GM12864 (cell line): ENCODE measurements at regions not wholly inside any gene's neighbourhood (a gene's known extent, or its start where the extent isn't known, plus 50 kb on each side); places are given as distances from the start of the nearest gene placed in this dataset.
"Not testable (repeated sequence)": the region's sequence is repeated elsewhere in the genome, so short reads cannot be mapped to it uniquely, and the experiment has no call there.

Experiments
- DNase-seq: peaks from one replicate; pipeline ENCODE4 v3.0.0-alpha.2; 2011; ENCODE audit warnings: low read depth
- H3K4me3 ChIP-seq: 2 replicates; pipeline ENCODE4 v1.5.1; 2011; ENCODE audit warnings: mild to moderate bottlenecking, low read depth, low read length, control low read depth
- TF ChIP-seq, protein P1 (sequence below): IDR thresholded peaks from 2 replicates; pipeline ENCODE4 v1.5.1; 2011; ENCODE audit warnings: low read depth, mild to moderate bottlenecking, moderate library complexity, low read length, control low read depth, inconsistent platforms; ENCODE audit errors: missing control alignments

DNA sequence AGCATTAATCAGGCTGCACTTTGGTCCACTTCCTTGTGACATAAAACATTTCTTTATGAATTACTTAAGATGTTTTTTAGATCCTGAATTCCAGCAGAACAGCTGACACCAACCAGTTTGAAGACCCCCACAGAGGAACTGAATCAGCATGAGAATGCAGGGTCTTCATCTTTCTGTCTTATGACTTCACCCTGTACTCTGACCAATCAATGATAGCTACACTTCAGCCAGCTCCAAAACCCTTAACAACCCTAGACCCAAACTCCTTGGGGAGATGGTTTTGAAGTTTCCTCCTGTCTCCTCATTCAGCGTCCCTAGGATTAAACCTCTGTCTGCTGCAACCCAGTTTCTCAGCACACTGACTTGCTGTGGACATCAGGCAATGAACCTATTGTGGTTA, 175.0 kb downstream of the CTH start:
- no peak for DNase-seq
- TF ChIP-seq, protein P1, sequence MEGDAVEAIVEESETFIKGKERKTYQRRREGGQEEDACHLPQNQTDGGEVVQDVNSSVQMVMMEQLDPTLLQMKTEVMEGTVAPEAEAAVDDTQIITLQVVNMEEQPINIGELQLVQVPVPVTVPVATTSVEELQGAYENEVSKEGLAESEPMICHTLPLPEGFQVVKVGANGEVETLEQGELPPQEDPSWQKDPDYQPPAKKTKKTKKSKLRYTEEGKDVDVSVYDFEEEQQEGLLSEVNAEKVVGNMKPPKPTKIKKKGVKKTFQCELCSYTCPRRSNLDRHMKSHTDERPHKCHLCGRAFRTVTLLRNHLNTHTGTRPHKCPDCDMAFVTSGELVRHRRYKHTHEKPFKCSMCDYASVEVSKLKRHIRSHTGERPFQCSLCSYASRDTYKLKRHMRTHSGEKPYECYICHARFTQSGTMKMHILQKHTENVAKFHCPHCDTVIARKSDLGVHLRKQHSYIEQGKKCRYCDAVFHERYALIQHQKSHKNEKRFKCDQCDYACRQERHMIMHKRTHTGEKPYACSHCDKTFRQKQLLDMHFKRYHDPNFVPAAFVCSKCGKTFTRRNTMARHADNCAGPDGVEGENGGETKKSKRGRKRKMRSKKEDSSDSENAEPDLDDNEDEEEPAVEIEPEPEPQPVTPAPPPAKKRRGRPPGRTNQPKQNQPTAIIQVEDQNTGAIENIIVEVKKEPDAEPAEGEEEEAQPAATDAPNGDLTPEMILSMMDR: no peak
- no peak overlapping the region for H3K4me3 ChIP-seq

DNA sequence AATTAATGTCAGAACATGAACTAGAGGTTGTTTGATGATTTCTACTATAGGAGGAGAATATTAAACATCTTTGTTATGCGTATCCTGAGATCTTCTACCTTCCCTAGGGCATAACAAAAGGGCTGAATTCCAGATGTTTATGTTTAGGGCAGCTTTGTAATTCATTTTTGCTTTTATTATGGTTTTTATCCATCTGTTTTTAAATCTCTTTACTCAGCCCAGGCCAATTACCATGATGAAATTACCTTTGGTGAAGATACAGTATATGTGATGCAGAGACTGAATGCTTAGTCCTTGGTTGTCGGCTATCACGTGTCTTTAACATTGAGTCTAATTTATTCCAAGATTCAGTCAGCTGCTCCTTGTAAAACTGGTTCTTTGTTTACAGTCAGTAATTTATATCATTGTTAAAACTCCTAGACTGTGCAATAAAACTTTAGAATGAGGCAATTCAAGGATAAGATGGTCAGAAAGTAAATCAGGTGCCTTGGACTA, 176.9 kb downstream of the CTH start:
- TF ChIP-seq, protein P1: no peak
- no peak for DNase-seq
- no peak overlapping the region for H3K4me3 ChIP-seq

DNA sequence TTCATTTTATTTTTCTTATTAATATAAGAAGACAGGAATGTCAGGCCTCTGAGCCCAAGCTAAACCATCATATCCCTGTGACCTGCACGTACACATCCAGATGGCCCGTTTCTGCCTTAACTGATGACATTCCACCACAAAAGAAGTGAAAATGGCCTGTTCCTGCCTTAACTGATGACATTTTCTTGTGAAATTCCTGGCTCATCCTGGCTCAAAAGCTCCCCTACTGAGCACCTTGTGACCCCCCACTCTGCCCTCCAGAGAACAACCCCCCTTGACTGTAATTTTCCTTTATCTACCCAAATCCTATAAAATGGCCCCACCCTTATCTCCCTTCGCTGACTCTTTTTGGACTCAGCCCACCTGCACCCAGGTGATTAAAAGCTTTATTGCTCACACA, 182.5 kb downstream of the CTH start:
- not testable (repeated sequence) for DNase-seq, H3K4me3 ChIP-seq

DNA sequence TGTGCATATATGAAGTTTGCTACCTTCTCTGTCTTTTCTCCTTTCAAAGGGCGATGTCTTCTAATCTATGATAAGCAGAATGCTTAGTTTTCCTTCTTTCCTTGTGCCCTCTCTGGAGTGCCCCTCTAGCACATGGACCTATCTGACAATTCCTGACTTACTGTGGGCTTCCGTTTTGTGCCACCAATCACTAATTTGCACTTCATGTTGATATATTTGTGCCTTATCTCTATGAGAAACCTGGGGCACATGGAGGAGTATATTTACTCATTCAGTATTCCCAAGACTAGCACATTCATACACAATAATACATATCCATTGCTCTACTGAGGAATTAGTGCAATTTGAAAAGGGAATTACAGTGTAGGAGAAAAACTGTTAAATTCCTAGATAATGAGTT, 197.7 kb downstream of the CTH start:
- no peak overlapping the region for H3K4me3 ChIP-seq
- TF ChIP-seq, protein P1: no peak
- DNase-seq: no peak

DNA sequence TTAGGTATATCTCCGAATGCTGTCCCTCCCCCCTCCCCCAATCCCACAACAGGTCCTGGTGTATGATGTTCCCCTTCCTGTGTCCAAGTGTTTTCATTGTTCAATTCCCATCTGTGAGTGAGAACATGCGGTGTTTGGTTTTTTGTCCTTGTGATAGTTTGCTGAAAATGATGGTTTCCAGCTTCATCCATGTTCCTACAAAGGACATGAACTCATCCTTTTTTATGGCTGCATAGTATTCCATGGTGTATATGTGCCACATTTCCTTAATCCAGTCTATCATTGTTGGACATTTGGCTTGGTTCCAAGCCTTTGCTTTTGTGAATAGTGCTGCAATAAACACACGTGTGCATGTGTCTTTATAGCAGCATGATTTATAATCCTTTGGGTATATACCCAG, 199.1 kb downstream of the CTH start:
- not testable (repeated sequence) for DNase-seq, H3K4me3 ChIP-seq

DNA sequence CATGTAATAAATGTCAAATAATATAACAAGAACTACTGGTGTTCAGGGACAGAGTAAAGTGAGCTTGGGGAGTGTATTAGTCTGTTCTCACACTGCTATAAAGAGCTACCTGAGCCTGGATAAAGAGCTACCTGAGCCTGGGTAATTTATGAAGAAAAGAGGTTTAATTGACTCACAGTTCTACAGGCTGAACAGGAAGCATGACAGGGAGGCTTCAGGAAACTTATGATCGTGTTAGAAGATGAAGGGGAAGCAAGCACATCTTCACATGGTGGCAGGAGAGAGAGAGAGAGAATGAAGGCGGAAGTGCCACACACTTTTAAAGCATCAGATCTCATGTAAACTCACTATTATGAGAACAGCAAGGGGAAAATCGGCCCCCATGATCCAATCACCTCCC, 205.9 kb downstream of the CTH start:
- no peak overlapping the region for H3K4me3 ChIP-seq
- no peak for DNase-seq
- TF ChIP-seq, protein P1: no peak

DNA sequence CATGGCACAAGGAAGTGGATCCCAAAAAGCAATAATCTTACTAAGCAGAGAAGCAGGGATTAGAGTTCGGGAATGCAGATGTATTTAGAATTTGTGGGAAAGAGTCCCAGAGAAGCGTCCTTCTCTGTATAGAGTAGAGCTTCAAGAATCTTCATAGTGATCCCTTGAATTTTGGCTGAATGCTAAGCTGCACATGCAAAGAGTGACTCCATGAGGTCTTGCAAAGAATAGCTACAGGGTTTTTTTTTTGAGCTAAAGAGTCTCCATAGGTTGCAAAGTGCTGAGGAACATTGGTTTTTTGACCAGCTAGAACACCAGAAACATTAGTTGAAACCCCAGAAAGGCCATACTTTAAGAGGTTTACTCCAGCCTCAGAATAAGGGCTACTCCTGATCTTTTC, 206.7 kb downstream of the CTH start:
- DNase-seq: no peak
- TF ChIP-seq, protein P1: no peak
- H3K4me3 ChIP-seq: no peak overlapping the region

DNA sequence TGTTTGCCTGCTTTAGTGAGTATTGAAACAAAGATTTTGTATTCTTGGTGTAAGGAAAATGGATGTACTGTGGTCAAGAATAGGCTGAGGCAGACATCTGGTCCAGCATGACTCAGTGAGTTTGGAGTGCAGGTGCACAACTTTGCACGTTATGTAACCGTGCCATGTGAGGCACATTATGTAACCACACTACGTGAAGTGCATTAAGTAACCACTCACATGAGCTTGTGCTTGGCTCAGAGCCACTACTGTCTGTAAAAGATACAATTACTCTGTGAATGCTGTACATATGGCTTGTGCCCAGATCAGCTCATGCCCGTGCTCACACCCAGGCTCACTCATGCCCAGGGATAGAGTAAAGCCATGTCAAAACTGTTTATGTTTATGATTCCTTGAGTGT, 216.8 kb downstream of the CTH start:
- DNase-seq: no peak
- TF ChIP-seq, protein P1: no peak
- H3K4me3 ChIP-seq: no peak overlapping the region
